SIG-M5 (cell line): ENCODE measurements at regions not wholly inside any gene's neighbourhood (a gene's known extent, or its start where the extent isn't known, plus 50 kb on each side); places are given as distances from the start of the nearest gene placed in this dataset.

Source experiments
- DNase-seq: peaks from one replicate; lab custom pipeline; 2025; lab: John Stamatoyannopoulos, UW

- no peak for DNase-seq
These were observed 563.0 kb upstream of the PKDCC start for GRCh38 chr2:41484858-41485234.

- DNase-seq: no peak
These were observed 560.9 kb upstream of the PKDCC start for GRCh38 chr2:41486948-41487347.

- no peak for DNase-seq
These were observed 558.9 kb upstream of the PKDCC start for GRCh38 chr2:41488888-41489287.

- DNase-seq: no peak
These were observed 558.2 kb upstream of the PKDCC start for GRCh38 chr2:41489638-41490037.

- no peak for DNase-seq
These were observed 552.8 kb upstream of the PKDCC start for GRCh38 chr2:41495050-41495449.

- DNase-seq: no peak
These were observed 550.9 kb upstream of the PKDCC start for GRCh38 chr2:41496908-41497307.

- DNase-seq: no peak
These were observed 549.0 kb upstream of the PKDCC start for GRCh38 chr2:41498781-41499180.

GRCh38 chr2:41500895-41501294 lies 546.9 kb upstream of the PKDCC start:
- no peak for DNase-seq

- no peak for DNase-seq
These were observed 545.1 kb upstream of the PKDCC start for GRCh38 chr2:41502752-41503151.

- no peak for DNase-seq
These were observed 543.3 kb upstream of the PKDCC start for GRCh38 chr2:41504532-41504931.

GRCh38 chr2:41510108-41510507 lies 537.7 kb upstream of the PKDCC start:
- DNase-seq: no peak

- no peak for DNase-seq
These were observed 526.6 kb upstream of the PKDCC start for GRCh38 chr2:41521211-41521610.

GRCh38 chr2:41527525-41528323 lies 520.1 kb upstream of the PKDCC start:
- DNase-seq: no peak

GRCh38 chr2:41535575-41535974 lies 512.2 kb upstream of the PKDCC start:
- DNase-seq: no peak

- no peak for DNase-seq
These were observed 507.4 kb upstream of the PKDCC start for GRCh38 chr2:41540272-41540998.

GRCh38 chr2:41543726-41544125 lies 504.1 kb upstream of the PKDCC start:
- DNase-seq: no peak

- DNase-seq: no peak
These were observed 503.1 kb upstream of the PKDCC start for GRCh38 chr2:41544709-41545108.

GRCh38 chr2:41546031-41546430 lies 501.8 kb upstream of the PKDCC start:
- no peak for DNase-seq

- DNase-seq: no peak
These were observed 479.2 kb upstream of the PKDCC start for GRCh38 chr2:41568648-41569047.

- DNase-seq: no peak
These were observed 475.7 kb upstream of the PKDCC start for GRCh38 chr2:41572154-41572553.

- no peak for DNase-seq
These were observed 471.4 kb upstream of the PKDCC start for GRCh38 chr2:41576423-41576822.

- DNase-seq: no peak
These were observed 468.0 kb upstream of the PKDCC start for GRCh38 chr2:41579806-41580205.

GRCh38 chr2:41580806-41581205 lies 467.0 kb upstream of the PKDCC start:
- DNase-seq: no peak

- DNase-seq: no peak
These were observed 452.6 kb upstream of the PKDCC start for GRCh38 chr2:41595240-41595639.
